Panc1 (cell line): ENCODE measurements at regions not wholly inside any gene's neighbourhood (a gene's known extent, or its start where the extent isn't known, plus 50 kb on each side); places are given as distances from the start of the nearest gene placed in this dataset.

Experiments used
- ATAC-seq: fragments of 200-7000 bp; cut with Tn5 transposase; 2 replicates; pipeline ENCODE4 v1.9.1; 2020; ENCODE audit warnings: mild to moderate bottlenecking, moderate library complexity
- BruUV-seq: library from RNA; stranded (reverse); fragments of 400-500 nt; replicated peaks from 2 replicates; lab custom pipeline; 2021; lab: Mats Ljungman, UMichigan
- CTCF ChIA-PET: fragments of 300-600 bp; sonication (Branson Sonifier 250); formaldehyde crosslinking; loops from one replicate; lab custom pipeline; 2022; ENCODE audit warnings: antibody characterized with exemption; lab: Charles Lee
- POLR2A ChIA-PET: fragments of 300-600 bp; sonication (Branson Sonifier 250); formaldehyde crosslinking; loops from one replicate; lab custom pipeline; 2022; ENCODE audit warnings: antibody characterized with exemption; lab: Charles Lee
- DNase-seq: peaks from one replicate; pipeline ENCODE4 v3.0.0-alpha.2; 2010; ENCODE audit warnings: low read depth, low spot score
- H3K27ac ChIP-seq: 2 replicates; pipeline ENCODE4 v1.5.1; 2011; ENCODE audit warnings: mild to moderate bottlenecking, low read length, inconsistent platforms
- H3K27me3 ChIP-seq: fragments of 200-500 bp; sonication (Bioruptor generic); 2 replicates; pipeline ENCODE4 v1.6.0; 2014; ENCODE audit warnings: low read length, inconsistent platforms; ENCODE audit not compliant: control insufficient read depth, insufficient read depth
- H3K36me3 ChIP-seq: fragments of 200-500 bp; sonication (Bioruptor generic); 2 replicates; pipeline ENCODE4 v1.5.1; 2014; ENCODE audit warnings: inconsistent platforms, mild to moderate bottlenecking, low read length, moderate library complexity; ENCODE audit not compliant: control insufficient read depth, insufficient read depth
- H3K4me1 ChIP-seq: 2 replicates; pipeline ENCODE4 v1.5.1; 2011; ENCODE audit warnings: inconsistent platforms, mild to moderate bottlenecking, low read length, moderate library complexity; ENCODE audit not compliant: control insufficient read depth, insufficient read depth
- H3K4me3 ChIP-seq, 2 experiments: 2 replicates each; pipeline ENCODE4 v1.5.1; 2011 to 2012; ENCODE audit warnings: low read depth in 2 of 2, low read length in 2 of 2, mild to moderate bottlenecking in 2 of 2, inconsistent platforms in 1 of 2, moderate library complexity in 1 of 2
- H3K9me3 ChIP-seq: fragments of 200-500 bp; sonication (Bioruptor generic); 2 replicates; pipeline ENCODE4 v1.5.1; 2014; ENCODE audit warnings: low read depth, mild to moderate bottlenecking, inconsistent platforms, low read length, moderate library complexity; ENCODE audit not compliant: control insufficient read depth, insufficient read depth
- CTCF ChIP-seq: fragments of 450-650 bp; IDR thresholded peaks from 2 replicates; pipeline ENCODE4 v1.5.1; 2017; ENCODE audit warnings: mild to moderate bottlenecking
- POLR2AphosphoS5 ChIP-seq: IDR thresholded peaks from 2 replicates; pipeline ENCODE4 v1.6.1; 2012; ENCODE audit warnings: mild to moderate bottlenecking, low read depth, low read length, moderate library complexity
- REST ChIP-seq, 2 experiments: IDR thresholded peaks; 2 replicates each; pipeline ENCODE4 v1.6.1; 2011 to 2012; ENCODE audit warnings: low read depth in 2 of 2, control low read depth in 1 of 2, low read length in 1 of 2, mild to moderate bottlenecking in 1 of 2, moderate library complexity in 1 of 2; ENCODE audit not compliant: insufficient read depth in 1 of 2
- SIN3A ChIP-seq: IDR thresholded peaks from 2 replicates; pipeline ENCODE4 v1.6.1; 2012; ENCODE audit warnings: low read depth, mild to moderate bottlenecking, low read length, moderate library complexity, borderline replicate concordance; ENCODE audit not compliant: insufficient read depth
- TCF7L2 ChIP-seq: IDR thresholded peaks from 2 replicates; pipeline ENCODE4 v1.6.1; 2011; ENCODE audit warnings: mild to moderate bottlenecking, low read depth, low read length, inconsistent platforms
- in situ Hi-C: cut with HindIII; loops from 2 replicates; pipeline ENCODE4 v1.10.0; 2016; ENCODE audit warnings: low sequenced_read_pairs, low pct_unique_long_range_greater_than_20kb
- intact Hi-C: fragments of 100-400 bp; cut with micrococcal nuclease; formaldehyde crosslinking; loops from one replicate; pipeline ENCODE4 v1.10.0; 2022; ENCODE audit not compliant: unreplicated experiment

GRCh38 chr13:85333506-85334020, 465.7 kb downstream of the SLITRK6 start:
- DNase-seq, result no peak
- BruUV-seq, result no TSS peak
- ATAC-seq, result no peak
- H3K9me3 ChIP-seq, result no peaks in the 10 kb centered on the region
- no peaks in the 10 kb centered on the region for H3K36me3 ChIP-seq
- POLR2A ChIA-PET, result no interaction called here
- TF ChIP-seq SIN3A (no peak), TCF7L2 (no peak), CTCF (no peak), POLR2AphosphoS5 (no peak), REST (IDR thresholded peaks at IDR 0.05; ENCODE audit: insufficient read depth in 1 of 2, low read depth in 2 of 2, low read length in 1 of 2) (no peak)
- no peaks in the 10 kb centered on the region for H3K27me3 ChIP-seq
- no peak overlapping the region for H3K4me3 ChIP-seq
- intact Hi-C loops (no loop called here), in situ Hi-C loops (no loop called here)
- CTCF ChIA-PET, result no interaction called here
- no peaks in the 10 kb centered on the region for H3K4me1 ChIP-seq
- H3K27ac ChIP-seq, result no peak overlapping the region

- H3K4me1 ChIP-seq, result no peaks in the 10 kb centered on the region
- BruUV-seq, result no TSS peak
- CTCF ChIA-PET, result no interaction called here
- in situ Hi-C loops (no loop called here), intact Hi-C loops (no loop called here)
- H3K27me3 ChIP-seq, result no peaks in the 10 kb centered on the region
- POLR2A ChIA-PET, result no interaction called here
- H3K36me3 ChIP-seq, result no peaks in the 10 kb centered on the region
- TF ChIP-seq TCF7L2, result no peak
- TF ChIP-seq SIN3A, result no peak
- no peak for TF ChIP-seq POLR2AphosphoS5
- TF ChIP-seq REST (IDR thresholded peaks at IDR 0.05; ENCODE audit: insufficient read depth in 1 of 2, low read depth in 2 of 2, low read length in 1 of 2), result no peak
- no peak for TF ChIP-seq CTCF
- DNase-seq (no peak), ATAC-seq (no peak)
- H3K27ac ChIP-seq, result no peak overlapping the region
- no peak overlapping the region for H3K4me3 ChIP-seq
- no peaks in the 10 kb centered on the region for H3K9me3 ChIP-seq
Measured at GRCh38 chr13:85332615-85333014, 466.6 kb downstream of the SLITRK6 start.
